ENCODE measurements at regions not wholly inside any gene's neighbourhood (a gene's known extent, or its start where the extent isn't known, plus 50 kb on each side); places are given as distances from the start of the nearest gene placed in this dataset.

DNA sequence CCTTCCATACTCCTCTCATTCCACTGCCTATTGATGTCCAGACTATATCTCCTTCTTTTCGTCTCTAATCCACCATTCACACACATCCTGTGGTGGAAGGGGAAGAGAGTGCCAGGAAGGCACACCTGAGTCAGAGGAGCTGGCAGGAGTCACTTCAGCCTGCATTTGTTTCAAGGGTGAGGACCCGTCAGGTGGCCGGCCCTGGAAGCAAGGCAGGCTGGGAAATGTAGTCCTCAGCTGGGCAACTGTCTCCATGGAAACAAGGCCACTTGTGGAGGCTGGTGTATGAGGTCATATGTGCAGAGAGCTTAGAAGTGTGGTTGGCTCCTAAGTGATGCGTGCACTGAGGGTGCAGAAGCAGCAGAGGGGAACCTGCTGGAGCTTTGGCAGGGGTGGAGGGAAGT is 278.4 kb downstream of the NSG2 start:
- TF ChIP-seq, protein P1, sequence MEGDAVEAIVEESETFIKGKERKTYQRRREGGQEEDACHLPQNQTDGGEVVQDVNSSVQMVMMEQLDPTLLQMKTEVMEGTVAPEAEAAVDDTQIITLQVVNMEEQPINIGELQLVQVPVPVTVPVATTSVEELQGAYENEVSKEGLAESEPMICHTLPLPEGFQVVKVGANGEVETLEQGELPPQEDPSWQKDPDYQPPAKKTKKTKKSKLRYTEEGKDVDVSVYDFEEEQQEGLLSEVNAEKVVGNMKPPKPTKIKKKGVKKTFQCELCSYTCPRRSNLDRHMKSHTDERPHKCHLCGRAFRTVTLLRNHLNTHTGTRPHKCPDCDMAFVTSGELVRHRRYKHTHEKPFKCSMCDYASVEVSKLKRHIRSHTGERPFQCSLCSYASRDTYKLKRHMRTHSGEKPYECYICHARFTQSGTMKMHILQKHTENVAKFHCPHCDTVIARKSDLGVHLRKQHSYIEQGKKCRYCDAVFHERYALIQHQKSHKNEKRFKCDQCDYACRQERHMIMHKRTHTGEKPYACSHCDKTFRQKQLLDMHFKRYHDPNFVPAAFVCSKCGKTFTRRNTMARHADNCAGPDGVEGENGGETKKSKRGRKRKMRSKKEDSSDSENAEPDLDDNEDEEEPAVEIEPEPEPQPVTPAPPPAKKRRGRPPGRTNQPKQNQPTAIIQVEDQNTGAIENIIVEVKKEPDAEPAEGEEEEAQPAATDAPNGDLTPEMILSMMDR (IDR thresholded peaks at IDR 0.05; ENCODE audit: control extremely low read depth in 1 of 3, insufficient read depth in 1 of 3, low read depth in 1 of 3, low read length in 3 of 3): no peak
- TF ChIP-seq KDM4A (IDR thresholded peaks at IDR 0.05; ENCODE audit: low read depth, low read length, severe bottlenecking) (no peak), CEBPB (IDR thresholded peaks at IDR 0.05; ENCODE audit: low read depth, low read length) (no peak), CHD2 (IDR thresholded peaks at IDR 0.05; ENCODE audit: low read length) (no peak), RBBP5 (IDR thresholded peaks at IDR 0.05; ENCODE audit: borderline replicate concordance, low read depth, low read length) (no peak), SRF (IDR thresholded peaks at IDR 0.05; ENCODE audit: low read depth, low read length) (no peak), EP300 (IDR thresholded peaks at IDR 0.05; ENCODE audit: borderline replicate concordance in 1 of 2, low read depth in 2 of 2, low read length in 2 of 2) (no peak)
- TF ChIP-seq, protein P2, sequence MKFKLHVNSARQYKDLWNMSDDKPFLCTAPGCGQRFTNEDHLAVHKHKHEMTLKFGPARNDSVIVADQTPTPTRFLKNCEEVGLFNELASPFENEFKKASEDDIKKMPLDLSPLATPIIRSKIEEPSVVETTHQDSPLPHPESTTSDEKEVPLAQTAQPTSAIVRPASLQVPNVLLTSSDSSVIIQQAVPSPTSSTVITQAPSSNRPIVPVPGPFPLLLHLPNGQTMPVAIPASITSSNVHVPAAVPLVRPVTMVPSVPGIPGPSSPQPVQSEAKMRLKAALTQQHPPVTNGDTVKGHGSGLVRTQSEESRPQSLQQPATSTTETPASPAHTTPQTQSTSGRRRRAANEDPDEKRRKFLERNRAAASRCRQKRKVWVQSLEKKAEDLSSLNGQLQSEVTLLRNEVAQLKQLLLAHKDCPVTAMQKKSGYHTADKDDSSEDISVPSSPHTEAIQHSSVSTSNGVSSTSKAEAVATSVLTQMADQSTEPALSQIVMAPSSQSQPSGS (IDR thresholded peaks at IDR 0.05; ENCODE audit: low read length): peak; percentile 48; the same call in 1 of the 2 replicates
- TF ChIP-seq, protein P3, sequence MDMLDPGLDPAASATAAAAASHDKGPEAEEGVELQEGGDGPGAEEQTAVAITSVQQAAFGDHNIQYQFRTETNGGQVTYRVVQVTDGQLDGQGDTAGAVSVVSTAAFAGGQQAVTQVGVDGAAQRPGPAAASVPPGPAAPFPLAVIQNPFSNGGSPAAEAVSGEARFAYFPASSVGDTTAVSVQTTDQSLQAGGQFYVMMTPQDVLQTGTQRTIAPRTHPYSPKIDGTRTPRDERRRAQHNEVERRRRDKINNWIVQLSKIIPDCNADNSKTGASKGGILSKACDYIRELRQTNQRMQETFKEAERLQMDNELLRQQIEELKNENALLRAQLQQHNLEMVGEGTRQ (IDR thresholded peaks at IDR 0.05; ENCODE audit: low read length): peak; percentile 83
